GM12878 (cell line): ENCODE measurements at regions not wholly inside any gene's neighbourhood (a gene's known extent, or its start where the extent isn't known, plus 50 kb on each side); places are given as distances from the start of the nearest gene placed in this dataset.

Experiments
- ATAC-seq: fragments of 200-7000 bp; cut with Tn5 transposase; 3 replicates; pipeline ENCODE4 v1.9.1; 2020; ENCODE audit warnings: mild to moderate bottlenecking, moderate library complexity
- BruUV-seq: library from RNA; stranded (reverse); fragments of 400-500 nt; replicated peaks from 2 replicates; lab custom pipeline; 2021; lab: Mats Ljungman, UMichigan
- CTCF ChIA-PET: fragments of 300-600 bp; sonication (Branson Sonifier 250); formaldehyde crosslinking; extraction: SDS; loops from one replicate; lab custom pipeline; 2021; ENCODE audit warnings: inconsistent platforms; lab: Yijun Ruan, JAX
- POLR2A ChIA-PET: fragments of 350-600 bp; formaldehyde crosslinking; extraction: SDS; loops from one replicate; lab custom pipeline; 2021; ENCODE audit warnings: inconsistent platforms; lab: Charles Lee
- RAD21 ChIA-PET: fragments of 300-600 bp; sonication (Branson Sonifier 250); formaldehyde crosslinking; loops from one replicate; lab custom pipeline; 2023; ENCODE audit warnings: antibody characterized with exemption; ENCODE audit not compliant: unreplicated experiment; lab: Charles Lee
- SMC1A ChIA-PET: fragments of 300-600 bp; sonication (Branson Sonifier 250); formaldehyde crosslinking; loops from one replicate; lab custom pipeline; 2023; ENCODE audit not compliant: unreplicated experiment, uncharacterized antibody; lab: Charles Lee
- DNase-seq: peaks from one replicate; pipeline ENCODE4 v3.0.0-alpha.2; 2011; ENCODE audit warnings: low read depth, low spot score
- FAIRE-seq: peaks from 3 replicates; lab custom pipeline; 2011; peaks lifted over from hg19 to GRCh38; lab: Jason Lieb, UNC
- H2AFZ ChIP-seq: 2 replicates; pipeline ENCODE4 v1.6.0; 2011; ENCODE audit warnings: low read depth, low read length, control low read depth; ENCODE audit not compliant: control insufficient read depth
- H3K27ac ChIP-seq: 2 replicates; pipeline ENCODE4 v1.5.1; 2011; ENCODE audit warnings: control low read depth; ENCODE audit not compliant: control insufficient read depth, insufficient read depth
- H3K27me3 ChIP-seq, 2 experiments: replicated peaks in 1 of 2; 2 replicates each; pipeline versions ENCODE4 v1.6.0 to v1.6.1; 2011; ENCODE audit warnings: low read length in 1 of 2; ENCODE audit not compliant: control insufficient read depth in 2 of 2, insufficient read depth in 2 of 2
- H3K36me3 ChIP-seq, 2 experiments: 2 replicates each; pipeline ENCODE4 v1.5.1; 2011; ENCODE audit warnings: low read length in 1 of 2; ENCODE audit not compliant: control insufficient read depth in 2 of 2, insufficient read depth in 2 of 2
- H3K4me1 ChIP-seq: 2 replicates; pipeline ENCODE4 v1.6.1; 2011; ENCODE audit warnings: mild to moderate bottlenecking, low read length, moderate library complexity, mixed read lengths; ENCODE audit not compliant: control insufficient read depth, insufficient read depth
- H3K4me2 ChIP-seq: 2 replicates; pipeline ENCODE4 v1.6.0; 2011; ENCODE audit warnings: control low read depth; ENCODE audit not compliant: control insufficient read depth, insufficient read depth
- H3K4me3 ChIP-seq: fragments of 200-600 bp; sonication (generic); 2 replicates; pipeline ENCODE4 v1.5.1; 2016
- H3K79me2 ChIP-seq: 2 replicates; pipeline ENCODE4 v1.6.0; 2011; ENCODE audit warnings: low read length; ENCODE audit not compliant: control insufficient read depth, insufficient read depth
- H3K9ac ChIP-seq: 2 replicates; pipeline ENCODE4 v1.8.0; 2011; ENCODE audit warnings: low read length, control low read depth, mixed read lengths; ENCODE audit not compliant: control insufficient read depth, insufficient read depth
- H3K9me3 ChIP-seq: replicated peaks from 3 replicates; pipeline ENCODE4 v1.5.1; 2011; ENCODE audit warnings: mild to moderate bottlenecking, low read length; ENCODE audit not compliant: control insufficient read depth, insufficient read depth
- H4K20me1 ChIP-seq: 2 replicates; pipeline ENCODE4 v1.6.0; 2011; ENCODE audit not compliant: control insufficient read depth, insufficient read depth
- CEBPB ChIP-seq, 2 experiments: fragments of 150-350 bp in 1 of 2; IDR thresholded peaks; 2 replicates each; pipeline ENCODE4 v1.6.1; 2012 to 2014; ENCODE audit warnings: low read depth in 2 of 2, low read length in 2 of 2, borderline replicate concordance in 1 of 2, inconsistent platforms in 1 of 2
- ETV6 ChIP-seq, 2 experiments: fragments of 450-650 bp in 1 of 2; IDR thresholded peaks in 1 of 2; conservative IDR thresholded peaks in 1 of 2; 2 replicates each; pipeline ENCODE4 v1.6.1; 2014; ENCODE audit warnings: antibody characterized with exemption in 1 of 2, borderline replicate concordance in 1 of 2, low read depth in 1 of 2, mild to moderate bottlenecking in 1 of 2, moderate library complexity in 1 of 2
- EZH2 ChIP-seq: IDR thresholded peaks from 2 replicates; pipeline ENCODE4 v1.6.1; 2012; ENCODE audit warnings: low read depth, mild to moderate bottlenecking, control low read depth, inconsistent platforms, low read length, borderline replicate concordance; ENCODE audit not compliant: control insufficient read depth
- HDAC2 ChIP-seq: fragments of 200-600 bp; sonication (generic); IDR thresholded peaks from 2 replicates; pipeline ENCODE4 v1.6.1; 2017
- NFXL1 ChIP-seq: fragments of 450-650 bp; IDR thresholded peaks from 2 replicates; pipeline ENCODE4 v1.6.1; 2017; ENCODE audit warnings: antibody characterized with exemption, mild to moderate bottlenecking, borderline replicate concordance
- NFYA ChIP-seq: IDR thresholded peaks from 2 replicates; pipeline ENCODE4 v1.6.1; 2011; ENCODE audit warnings: low read depth, mild to moderate bottlenecking, low read length, improper control_type of control experiment, borderline replicate concordance
- POLR2AphosphoS5 ChIP-seq: IDR thresholded peaks from 2 replicates; pipeline ENCODE4 v1.6.1; 2011; ENCODE audit warnings: mild to moderate bottlenecking, low read length, inconsistent platforms
- RBBP5 ChIP-seq: fragments of 200-600 bp; sonication (generic); conservative IDR thresholded peaks from 2 replicates; pipeline ENCODE4 v1.6.1; 2016
- RFX5 ChIP-seq: IDR thresholded peaks from 2 replicates; pipeline ENCODE4 v1.6.1; 2011; ENCODE audit warnings: low read depth, low read length, improper control_type of control experiment
- SUZ12 ChIP-seq: fragments of 200-600 bp; sonication (generic); IDR thresholded peaks from one replicate; pipeline ENCODE4 v1.6.1; 2018; ENCODE audit warnings: antibody characterized with exemption, mild to moderate bottlenecking; ENCODE audit not compliant: unreplicated experiment
- WGBS: methylation state at CpG from one replicate; pipeline ENCODE4 v1.1.6; 2016; ENCODE audit warnings: low lambda C conversion rate; ENCODE audit not compliant: insufficient replicate concordance, insufficient coverage; ENCODE audit errors: missing lambda C conversion rate; 5-methylcytosine and 5-hydroxymethylcytosine counted together
- in situ Hi-C: fragments of 300-500 bp; cut with MboI; formaldehyde crosslinking; loops from 9 replicates; pipeline ENCODE4 v1.14.3; 2018; ENCODE audit warnings: mixed read lengths
- intact Hi-C: fragments of 100-400 bp; cut with micrococcal nuclease; formaldehyde crosslinking; loops from one replicate; pipeline ENCODE4 v1.14.2; 2022; ENCODE audit not compliant: unreplicated experiment
- TF ChIP-seq, protein P1 (sequence below): fragments of 450-650 bp; IDR thresholded peaks from 2 replicates; pipeline ENCODE4 v1.6.1; 2018; ENCODE audit warnings: mild to moderate bottlenecking, low read depth, moderate library complexity; ENCODE audit not compliant: partially characterized antibody
- TF ChIP-seq, protein P2 (sequence below): IDR thresholded peaks from 2 replicates; pipeline ENCODE4 v1.6.1; 2012; ENCODE audit warnings: low read length, inconsistent platforms
- TF ChIP-seq, protein P3 (sequence below): fragments of 450-650 bp; IDR thresholded peaks from 2 replicates; pipeline ENCODE4 v1.6.1; 2018; ENCODE audit warnings: borderline replicate concordance, mild to moderate bottlenecking; ENCODE audit not compliant: partially characterized antibody
- TF ChIP-seq, protein P4 (sequence below): IDR thresholded peaks from 2 replicates; pipeline ENCODE4 v1.6.1; 2012; ENCODE audit warnings: low read depth, low read length, improper control_type of control experiment
- TF ChIP-seq, protein P5 (sequence below): IDR thresholded peaks from 2 replicates; pipeline ENCODE4 v1.6.1; 2011; ENCODE audit warnings: mild to moderate bottlenecking, low read depth, low read length, moderate library complexity; ENCODE audit not compliant: insufficient replicate concordance

DNA sequence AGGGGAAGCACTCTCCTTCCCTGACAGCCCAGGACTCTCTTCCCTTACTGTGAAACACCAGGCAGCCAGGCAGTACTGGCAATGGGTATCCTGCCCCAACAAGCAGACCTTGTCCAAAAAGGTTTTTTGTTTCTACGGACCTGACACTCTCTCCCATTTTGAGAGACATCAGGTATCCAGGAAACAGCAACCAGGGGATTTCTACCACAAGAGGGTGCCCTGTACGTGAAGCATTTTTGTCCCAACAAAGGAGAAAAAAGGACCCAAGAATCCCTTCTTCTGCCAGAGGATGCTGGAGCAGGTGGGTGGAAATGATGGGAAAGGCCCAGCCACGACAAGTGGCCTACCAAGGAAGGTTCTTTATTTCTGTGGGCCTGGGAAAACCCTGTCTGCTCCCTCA lies 65.7 kb upstream of the FGF13 start:
- H3K4me2 ChIP-seq = no peak overlapping the region
- H4K20me1 ChIP-seq = no peaks in the 10 kb centered on the region
- H3K9ac ChIP-seq = no peak overlapping the region
- no peaks in the 10 kb centered on the region for H3K4me1 ChIP-seq
- H3K36me3 ChIP-seq = no peaks in the 10 kb centered on the region
- WGBS = 12% methylated on average over 3 of the region's 3 CpGs
- no peaks in the 10 kb centered on the region; a peak in 1 of 4 replicates for H3K27me3 ChIP-seq
- no peaks in the 10 kb centered on the region for H3K9me3 ChIP-seq
- ChIA-PET CTCF (no interaction called here), POLR2A (no interaction called here), SMC1A (interaction anchor here (0.9 kb wide), 1 partner anchor 778 kb away, joined by 4 read pairs; no protein-coding TSS in a partner anchor), RAD21 (no interaction called here)
- ATAC-seq (no peak), DNase-seq (no peak), FAIRE-seq (no peak)
- H3K27ac ChIP-seq = no peak overlapping the region
- H3K79me2 ChIP-seq = no peaks in the 10 kb centered on the region
- H3K4me3 ChIP-seq = no peak overlapping the region
- BruUV-seq = no TSS peak
- in situ Hi-C loops (loop anchor here (10.0 kb wide), 2 partner anchors 778 to 1178 kb away; no protein-coding TSS in a partner anchor), intact Hi-C loops (no loop called here)
- H2AFZ ChIP-seq = no peak overlapping the region
- TF ChIP-seq HDAC2 (no peak), NFXL1 (no peak), ETV6 (conservative IDR thresholded peaks at IDR 0.05 in 1 of 2, IDR thresholded peaks at IDR 0.05 in 1 of 2; ENCODE audit: borderline replicate concordance in 1 of 2, low read depth in 1 of 2) (no peak), CEBPB (IDR thresholded peaks at IDR 0.05; ENCODE audit: borderline replicate concordance in 1 of 2, low read depth in 2 of 2, low read length in 2 of 2) (no peak), RFX5 (no peak), POLR2AphosphoS5 (no peak), SUZ12 (no peak), EZH2 (no peak), NFYA (no peak), RBBP5 (no peak)
- TF ChIP-seq, protein P1, sequence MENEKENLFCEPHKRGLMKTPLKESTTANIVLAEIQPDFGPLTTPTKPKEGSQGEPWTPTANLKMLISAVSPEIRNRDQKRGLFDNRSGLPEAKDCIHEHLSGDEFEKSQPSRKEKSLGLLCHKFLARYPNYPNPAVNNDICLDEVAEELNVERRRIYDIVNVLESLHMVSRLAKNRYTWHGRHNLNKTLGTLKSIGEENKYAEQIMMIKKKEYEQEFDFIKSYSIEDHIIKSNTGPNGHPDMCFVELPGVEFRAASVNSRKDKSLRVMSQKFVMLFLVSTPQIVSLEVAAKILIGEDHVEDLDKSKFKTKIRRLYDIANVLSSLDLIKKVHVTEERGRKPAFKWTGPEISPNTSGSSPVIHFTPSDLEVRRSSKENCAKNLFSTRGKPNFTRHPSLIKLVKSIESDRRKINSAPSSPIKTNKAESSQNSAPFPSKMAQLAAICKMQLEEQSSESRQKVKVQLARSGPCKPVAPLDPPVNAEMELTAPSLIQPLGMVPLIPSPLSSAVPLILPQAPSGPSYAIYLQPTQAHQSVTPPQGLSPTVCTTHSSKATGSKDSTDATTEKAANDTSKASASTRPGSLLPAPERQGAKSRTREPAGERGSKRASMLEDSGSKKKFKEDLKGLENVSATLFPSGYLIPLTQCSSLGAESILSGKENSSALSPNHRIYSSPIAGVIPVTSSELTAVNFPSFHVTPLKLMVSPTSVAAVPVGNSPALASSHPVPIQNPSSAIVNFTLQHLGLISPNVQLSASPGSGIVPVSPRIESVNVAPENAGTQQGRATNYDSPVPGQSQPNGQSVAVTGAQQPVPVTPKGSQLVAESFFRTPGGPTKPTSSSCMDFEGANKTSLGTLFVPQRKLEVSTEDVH = no peak
- TF ChIP-seq, protein P2, sequence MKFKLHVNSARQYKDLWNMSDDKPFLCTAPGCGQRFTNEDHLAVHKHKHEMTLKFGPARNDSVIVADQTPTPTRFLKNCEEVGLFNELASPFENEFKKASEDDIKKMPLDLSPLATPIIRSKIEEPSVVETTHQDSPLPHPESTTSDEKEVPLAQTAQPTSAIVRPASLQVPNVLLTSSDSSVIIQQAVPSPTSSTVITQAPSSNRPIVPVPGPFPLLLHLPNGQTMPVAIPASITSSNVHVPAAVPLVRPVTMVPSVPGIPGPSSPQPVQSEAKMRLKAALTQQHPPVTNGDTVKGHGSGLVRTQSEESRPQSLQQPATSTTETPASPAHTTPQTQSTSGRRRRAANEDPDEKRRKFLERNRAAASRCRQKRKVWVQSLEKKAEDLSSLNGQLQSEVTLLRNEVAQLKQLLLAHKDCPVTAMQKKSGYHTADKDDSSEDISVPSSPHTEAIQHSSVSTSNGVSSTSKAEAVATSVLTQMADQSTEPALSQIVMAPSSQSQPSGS = no peak
- TF ChIP-seq, protein P3, sequence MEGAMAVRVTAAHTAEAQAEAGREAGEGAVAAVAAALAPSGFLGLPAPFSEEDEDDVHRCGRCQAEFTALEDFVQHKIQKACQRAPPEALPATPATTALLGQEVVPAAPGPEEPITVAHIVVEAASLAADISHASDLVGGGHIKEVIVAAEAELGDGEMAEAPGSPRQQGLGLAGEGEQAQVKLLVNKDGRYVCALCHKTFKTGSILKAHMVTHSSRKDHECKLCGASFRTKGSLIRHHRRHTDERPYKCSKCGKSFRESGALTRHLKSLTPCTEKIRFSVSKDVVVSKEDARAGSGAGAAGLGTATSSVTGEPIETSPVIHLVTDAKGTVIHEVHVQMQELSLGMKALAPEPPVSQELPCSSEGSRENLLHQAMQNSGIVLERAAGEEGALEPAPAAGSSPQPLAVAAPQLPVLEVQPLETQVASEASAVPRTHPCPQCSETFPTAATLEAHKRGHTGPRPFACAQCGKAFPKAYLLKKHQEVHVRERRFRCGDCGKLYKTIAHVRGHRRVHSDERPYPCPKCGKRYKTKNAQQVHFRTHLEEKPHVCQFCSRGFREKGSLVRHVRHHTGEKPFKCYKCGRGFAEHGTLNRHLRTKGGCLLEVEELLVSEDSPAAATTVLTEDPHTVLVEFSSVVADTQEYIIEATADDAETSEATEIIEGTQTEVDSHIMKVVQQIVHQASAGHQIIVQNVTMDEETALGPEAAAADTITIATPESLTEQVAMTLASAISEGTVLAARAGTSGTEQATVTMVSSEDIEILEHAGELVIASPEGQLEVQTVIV = no peak
- TF ChIP-seq, protein P4, sequence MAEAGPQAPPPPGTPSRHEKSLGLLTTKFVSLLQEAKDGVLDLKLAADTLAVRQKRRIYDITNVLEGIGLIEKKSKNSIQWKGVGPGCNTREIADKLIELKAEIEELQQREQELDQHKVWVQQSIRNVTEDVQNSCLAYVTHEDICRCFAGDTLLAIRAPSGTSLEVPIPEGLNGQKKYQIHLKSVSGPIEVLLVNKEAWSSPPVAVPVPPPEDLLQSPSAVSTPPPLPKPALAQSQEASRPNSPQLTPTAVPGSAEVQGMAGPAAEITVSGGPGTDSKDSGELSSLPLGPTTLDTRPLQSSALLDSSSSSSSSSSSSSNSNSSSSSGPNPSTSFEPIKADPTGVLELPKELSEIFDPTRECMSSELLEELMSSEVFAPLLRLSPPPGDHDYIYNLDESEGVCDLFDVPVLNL = no peak
- TF ChIP-seq, protein P5, sequence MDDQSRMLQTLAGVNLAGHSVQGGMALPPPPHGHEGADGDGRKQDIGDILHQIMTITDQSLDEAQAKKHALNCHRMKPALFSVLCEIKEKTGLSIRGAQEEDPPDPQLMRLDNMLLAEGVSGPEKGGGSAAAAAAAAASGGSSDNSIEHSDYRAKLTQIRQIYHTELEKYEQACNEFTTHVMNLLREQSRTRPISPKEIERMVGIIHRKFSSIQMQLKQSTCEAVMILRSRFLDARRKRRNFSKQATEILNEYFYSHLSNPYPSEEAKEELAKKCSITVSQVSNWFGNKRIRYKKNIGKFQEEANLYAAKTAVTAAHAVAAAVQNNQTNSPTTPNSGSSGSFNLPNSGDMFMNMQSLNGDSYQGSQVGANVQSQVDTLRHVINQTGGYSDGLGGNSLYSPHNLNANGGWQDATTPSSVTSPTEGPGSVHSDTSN = no peak
